HG03457 (cell line): ENCODE measurements at regions not wholly inside any gene's neighbourhood (a gene's known extent, or its start where the extent isn't known, plus 50 kb on each side); places are given as distances from the start of the nearest gene placed in this dataset.
A peak's percentile ranks its signal among the peaks of the same experiment; 100 is the strongest.
"Not testable (repeated sequence)": the region's sequence is repeated elsewhere in the genome, so short reads cannot be mapped to it uniquely, and the experiment has no call there.

Source experiments
- ATAC-seq: cut with Tn5 transposase; IDR thresholded peaks from one replicate; pipeline ENCODE4 v1.9.1; 2021; ENCODE audit warnings: moderate number of reproducible peaks; ENCODE audit not compliant: unreplicated experiment

DNA sequence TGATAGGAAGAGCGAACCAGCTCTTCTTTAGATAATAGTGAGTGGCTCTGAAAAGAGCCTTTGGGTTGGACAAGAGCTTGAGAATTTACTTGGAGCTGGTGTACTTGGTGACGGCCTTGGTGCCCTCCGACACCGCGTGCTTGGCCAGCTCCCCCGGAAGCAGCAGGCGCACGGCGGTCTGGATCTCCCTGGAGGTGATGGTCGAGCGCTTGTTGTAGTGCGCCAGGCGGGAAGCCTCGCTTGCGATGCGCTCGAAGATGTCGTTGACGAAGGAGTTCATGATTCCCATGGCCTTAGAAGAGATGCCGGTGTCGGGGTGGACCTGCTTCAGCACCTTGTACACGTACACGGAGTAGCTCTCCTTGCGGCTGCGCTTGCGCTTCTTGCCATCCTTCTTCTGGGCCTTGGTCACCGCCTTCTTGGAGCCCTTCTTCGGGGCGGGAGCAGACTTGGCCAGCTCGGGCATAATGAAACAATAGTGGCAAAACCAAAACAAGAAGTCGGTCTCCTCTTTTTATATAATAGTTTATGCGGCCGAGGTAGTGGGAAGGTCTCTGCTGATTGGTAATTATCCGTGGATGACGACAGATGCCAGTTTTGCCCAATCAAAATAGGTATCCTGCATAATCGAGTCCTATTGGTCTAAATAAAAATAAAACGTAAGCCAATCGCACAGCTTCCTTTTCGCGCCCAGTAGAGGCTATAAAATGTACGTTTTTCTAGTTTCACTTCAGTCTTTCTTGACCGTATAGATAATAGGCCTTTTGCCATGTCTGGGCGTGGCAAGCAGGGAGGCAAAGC is 104.6 kb downstream of the OR2B2 start:
- ATAC-seq: peak; percentile 51

DNA sequence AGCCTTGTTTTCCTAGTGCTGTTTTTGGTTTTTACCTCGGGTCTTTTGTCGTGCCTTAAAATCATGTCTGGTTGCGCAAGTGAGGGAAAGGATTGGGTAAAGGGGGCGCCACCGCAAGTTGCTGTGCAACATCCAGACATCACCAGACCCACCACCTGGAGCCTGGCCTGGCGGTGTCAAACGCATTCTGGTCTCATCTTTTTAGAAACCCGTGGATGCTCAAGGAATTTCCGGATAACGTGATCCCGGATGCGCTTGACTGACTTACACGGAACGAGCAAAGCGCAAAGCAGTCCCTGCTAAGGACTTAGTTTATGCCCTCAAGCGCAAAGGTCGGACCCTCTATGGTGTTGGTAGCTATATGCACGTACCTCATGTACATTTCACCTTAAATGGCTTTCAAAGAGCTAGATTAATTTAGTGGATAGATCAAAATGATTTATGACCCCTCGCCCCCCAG is 105.2 kb downstream of the OR2B2 start:
- no peak for ATAC-seq

- no peak for ATAC-seq
Measured at GRCh38 chr6:27805347-27805746, 106.8 kb downstream of the OR2B2 start.

GRCh38 chr6:27804851-27805250 is 107.3 kb downstream of the OR2B2 start:
- ATAC-seq: no peak

- ATAC-seq: no peak
Measured at GRCh38 chr6:27800731-27801373, 111.3 kb downstream of the OR2B2 start.

DNA sequence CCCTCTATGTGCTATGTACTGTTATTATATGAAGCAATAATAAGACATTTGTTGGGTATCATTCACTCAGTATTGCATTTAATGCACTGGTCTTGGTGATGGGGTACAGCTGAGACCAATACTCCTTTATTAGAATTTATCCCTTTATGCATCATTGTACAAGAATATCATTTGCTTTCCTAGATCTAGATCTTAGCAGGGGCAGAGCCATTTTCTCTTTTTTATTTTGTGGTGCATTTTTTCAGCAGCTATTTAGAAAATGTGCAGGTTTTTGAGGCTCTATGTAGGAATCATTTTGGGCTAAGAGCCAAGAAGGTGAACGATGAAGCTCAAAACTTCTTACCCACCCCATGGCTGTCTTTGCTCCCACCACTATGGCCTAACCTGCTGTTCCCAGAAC is 114.2 kb downstream of the OR2B2 start:
- ATAC-seq: no peak

- not testable (repeated sequence) for ATAC-seq
Measured at GRCh38 chr6:27796736-27797481, 115.3 kb downstream of the OR2B2 start.

DNA sequence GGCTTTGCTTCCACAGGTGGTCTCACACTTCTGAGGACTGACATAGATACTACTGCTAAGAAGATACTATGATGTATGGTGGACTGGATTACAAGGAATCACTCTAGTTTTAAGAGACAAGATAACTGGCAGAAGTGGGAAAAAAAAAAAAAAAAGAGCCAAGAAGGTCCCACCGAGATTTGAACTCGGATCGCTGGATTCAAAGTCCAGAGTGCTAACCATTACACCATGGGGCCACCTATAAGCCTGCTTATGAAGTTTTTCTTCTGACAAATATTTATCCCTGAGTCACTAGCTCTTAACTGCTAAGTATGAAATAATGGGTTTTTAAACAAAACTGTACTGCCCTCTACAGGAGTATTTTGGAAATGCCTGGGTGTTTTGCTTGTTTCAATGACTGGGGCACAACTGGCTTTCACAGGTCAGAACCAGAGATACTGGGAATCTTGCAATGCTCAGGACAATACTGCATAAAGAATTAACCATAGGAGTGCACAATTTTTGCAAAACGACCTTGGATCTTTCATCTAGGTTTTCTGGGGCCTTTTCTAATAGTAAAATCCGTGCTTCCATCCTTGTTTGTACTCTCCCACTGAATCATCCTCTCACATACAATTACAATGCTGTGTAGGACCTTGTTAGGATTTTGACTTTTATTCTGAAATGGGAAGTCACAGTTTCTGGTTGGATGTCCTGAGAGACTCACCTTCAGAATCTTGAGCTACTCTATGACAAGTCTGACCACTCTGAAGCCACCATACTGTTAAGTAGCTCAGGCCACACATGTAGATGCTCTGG is 116.3 kb downstream of the OR2B2 start:
- ATAC-seq: peak; percentile 40

GRCh38 chr6:27791182-27791943 is 120.8 kb downstream of the OR2B2 start:
- ATAC-seq: no peak

GRCh38 chr6:27788376-27788775 is 123.8 kb downstream of the OR2B2 start:
- ATAC-seq: not testable (repeated sequence)

GRCh38 chr6:27786048-27786447 is 126.1 kb downstream of the OR2B2 start:
- ATAC-seq: no peak

GRCh38 chr6:27785294-27785693 is 126.9 kb downstream of the OR2B2 start:
- no peak for ATAC-seq

DNA sequence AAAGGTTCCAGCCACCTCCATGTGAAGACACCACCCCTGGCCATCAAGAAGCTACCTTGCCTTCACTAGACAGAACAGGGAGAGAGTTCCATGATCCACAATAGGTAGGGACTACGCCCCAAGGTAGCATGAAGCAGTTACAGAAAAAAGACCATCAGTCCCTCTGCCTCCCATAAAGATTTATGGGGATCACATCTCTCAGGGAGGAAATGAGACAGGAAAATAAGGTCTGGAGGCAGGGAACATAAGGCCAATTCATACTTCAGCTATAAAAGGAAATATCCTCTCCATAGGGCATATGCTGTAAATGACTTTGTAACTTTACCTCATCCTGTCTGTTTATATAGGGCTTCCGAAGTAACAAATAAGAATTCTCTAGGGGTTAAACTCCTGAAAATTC is 129.4 kb downstream of the OR2B2 start:
- no peak for ATAC-seq

- ATAC-seq: no peak
Measured at GRCh38 chr6:27778625-27779417, 133.4 kb downstream of the OR2B2 start.

DNA sequence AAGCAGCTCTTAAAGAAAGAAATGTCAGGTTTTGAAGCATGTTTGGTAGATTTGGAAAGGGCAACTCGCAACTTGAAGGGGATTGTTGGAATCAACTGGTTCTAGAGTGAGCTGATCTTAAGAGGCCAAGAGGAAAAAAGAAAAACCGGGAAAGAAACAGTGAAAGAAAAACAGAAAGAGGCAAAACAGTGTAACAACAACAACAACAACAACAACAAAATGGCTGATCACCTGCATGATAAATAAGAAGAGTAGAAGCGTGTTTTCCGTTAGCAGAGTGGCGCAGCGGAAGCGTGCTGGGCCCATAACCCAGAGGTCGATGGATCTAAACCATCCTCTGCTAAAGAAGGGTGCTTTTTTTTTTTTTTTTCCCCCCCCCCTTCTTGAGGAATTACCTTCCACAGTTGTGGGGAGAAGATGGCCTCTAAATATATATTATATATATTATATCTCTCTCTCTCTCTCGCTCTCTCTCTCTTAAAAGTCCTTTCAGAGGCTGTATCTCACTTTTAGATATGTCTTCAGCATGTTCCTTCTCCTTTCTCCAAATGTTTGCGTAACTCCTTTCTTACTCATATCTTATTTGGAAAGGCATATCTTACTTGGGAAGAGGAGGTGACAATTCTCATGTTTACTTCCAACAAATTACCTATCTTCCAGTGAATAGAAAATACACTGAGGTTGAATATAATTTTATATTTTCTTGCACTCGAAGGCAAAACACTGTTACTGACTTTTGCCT is 134.4 kb downstream of the OR2B2 start:
- ATAC-seq: no peak

- no peak for ATAC-seq
Measured at GRCh38 chr6:27777126-27777525, 135.1 kb downstream of the OR2B2 start.

GRCh38 chr6:27776504-27776903 is 135.7 kb downstream of the OR2B2 start:
- ATAC-seq: no peak

- no peak for ATAC-seq
Measured at GRCh38 chr6:27775796-27776184, 136.4 kb downstream of the OR2B2 start.
